A549 (cell line): ENCODE measurements at regions not wholly inside any gene's neighbourhood (a gene's known extent, or its start where the extent isn't known, plus 50 kb on each side); places are given as distances from the start of the nearest gene placed in this dataset.

Source experiments
- ATAC-seq, 2 experiments: fragments of 200-7000 bp in 1 of 2; fragments of >200 bp in 1 of 2; cut with Nextera tagmentation in 1 of 2; cut with Tn5 transposase in 1 of 2; 3 replicates each; pipeline versions ENCODE4 v1.8.0 to v1.9.1; 2018 to 2020; ENCODE audit warnings: mild to moderate bottlenecking in 1 of 2, moderate library complexity in 1 of 2
- CTCF ChIA-PET: fragments of 300-600 bp; sonication (Branson Sonifier 250); formaldehyde crosslinking; extraction: SDS; loops from one replicate; lab custom pipeline; 2021; ENCODE audit warnings: antibody characterized with exemption, inconsistent platforms; lab: Yijun Ruan, JAX
- POLR2A ChIA-PET: fragments of 350-600 bp; formaldehyde crosslinking; extraction: SDS; loops from one replicate; lab custom pipeline; 2021; ENCODE audit warnings: antibody characterized with exemption, inconsistent platforms; lab: Yijun Ruan, JAX
- DNase-seq, 2 experiments: peaks; one replicate each; pipeline versions ENCODE4 v3.0.0 to v3.0.0-alpha.2; 2011 to 2016; ENCODE audit warnings: low read depth in 1 of 2, low spot score in 1 of 2
- FAIRE-seq: peaks from 2 replicates; lab custom pipeline; 2011; peaks lifted over from hg19 to GRCh38; lab: Jason Lieb, UNC
- H3K27ac ChIP-seq, 2 experiments: fragments of >200 bp; sonication (Bioruptor Twin); formaldehyde crosslinking; 3 replicates each; pipeline ENCODE4 v1.5.1; 2016 to 2017
- H3K4me1 ChIP-seq: fragments of >200 bp; sonication (Bioruptor Twin); formaldehyde crosslinking; 3 replicates; pipeline ENCODE4 v1.6.1; 2016
- H3K4me2 ChIP-seq: fragments of >200 bp; sonication (Bioruptor Twin); formaldehyde crosslinking; 3 replicates; pipeline ENCODE4 v1.6.1; 2016
- H3K4me3 ChIP-seq: fragments of >200 bp; sonication (Bioruptor Twin); formaldehyde crosslinking; 3 replicates; pipeline ENCODE4 v1.5.1; 2016
- H3K9me3 ChIP-seq: fragments of >200 bp; sonication (Bioruptor Twin); formaldehyde crosslinking; 3 replicates; pipeline ENCODE4 v1.6.1; 2016
- BHLHE40 ChIP-seq: IDR thresholded peaks from 2 replicates; pipeline ENCODE4 v1.6.1; 2012; ENCODE audit warnings: low read depth, low read length, inconsistent platforms
- CBX2 ChIP-seq: fragments of 200-600 bp; sonication (generic); IDR thresholded peaks from 2 replicates; pipeline ENCODE4 v1.6.1; 2016; ENCODE audit warnings: low read depth, mild to moderate bottlenecking, borderline replicate concordance
- CBX8 ChIP-seq: fragments of 200-600 bp; sonication (generic); IDR thresholded peaks from 2 replicates; pipeline ENCODE4 v1.6.1; 2016
- CHD2 ChIP-seq: fragments of 150-350 bp; IDR thresholded peaks from 2 replicates; pipeline ENCODE4 v1.6.1; 2014; ENCODE audit warnings: low read length; ENCODE audit not compliant: partially characterized antibody
- CHD4 ChIP-seq: fragments of 200-600 bp; sonication (generic); IDR thresholded peaks from 2 replicates; pipeline ENCODE4 v1.6.1; 2016; ENCODE audit warnings: antibody characterized with exemption, mild to moderate bottlenecking, borderline replicate concordance
- EHMT2 ChIP-seq: fragments of 200-600 bp; sonication (generic); IDR thresholded peaks from 2 replicates; pipeline ENCODE4 v1.6.1; 2016; ENCODE audit warnings: antibody characterized with exemption, low read depth, mild to moderate bottlenecking, moderate library complexity
- FOXS1 ChIP-seq: fragments of 250-450 bp; sonication (Bioruptor Pico); IDR thresholded peaks from 2 replicates; pipeline ENCODE4 v1.5.0; 2020; ENCODE audit warnings: mild to moderate bottlenecking, moderate library complexity
- GATA3 ChIP-seq: IDR thresholded peaks from 2 replicates; pipeline ENCODE4 v1.6.1; 2012; ENCODE audit warnings: borderline replicate concordance
- HEYL ChIP-seq: fragments of 250-450 bp; sonication (Bioruptor Pico); IDR thresholded peaks from 2 replicates; pipeline ENCODE4 v1.8.0; 2021; ENCODE audit warnings: mild to moderate bottlenecking, moderate library complexity
- HOXA7 ChIP-seq: fragments of 250-450 bp; sonication (Bioruptor Pico); IDR thresholded peaks from 2 replicates; pipeline ENCODE4 v1.5.0; 2020; ENCODE audit warnings: mild to moderate bottlenecking, moderate library complexity
- HOXB13 ChIP-seq: fragments of 250-450 bp; sonication (Bioruptor Pico); IDR thresholded peaks from 2 replicates; pipeline ENCODE4 v1.5.0; 2020; ENCODE audit warnings: low read depth, mild to moderate bottlenecking, moderate library complexity
- KDM1A ChIP-seq: fragments of 200-600 bp; sonication (generic); IDR thresholded peaks from 2 replicates; pipeline ENCODE4 v1.6.1; 2016; ENCODE audit warnings: low read depth, mild to moderate bottlenecking
- KDM5A ChIP-seq: fragments of 200-600 bp; sonication (generic); IDR thresholded peaks from 2 replicates; pipeline ENCODE4 v1.6.1; 2016; ENCODE audit warnings: antibody characterized with exemption, mild to moderate bottlenecking
- NPAS2 ChIP-seq: fragments of 250-450 bp; sonication (Bioruptor Pico); IDR thresholded peaks from 2 replicates; pipeline ENCODE4 v1.8.0; 2022; ENCODE audit warnings: mild to moderate bottlenecking, moderate library complexity, borderline replicate concordance
- NR3C1 ChIP-seq: fragments of >200 bp; sonication (Bioruptor Twin); formaldehyde crosslinking; IDR thresholded peaks from 3 replicates; pipeline ENCODE4 v1.6.1; 2017
- POLR2AphosphoS2 ChIP-seq: conservative IDR thresholded peaks from 2 replicates; pipeline ENCODE4 v1.6.1; 2012; ENCODE audit warnings: low read length, improper control_type of control experiment, inconsistent platforms
- RAD21 ChIP-seq, 2 experiments: fragments of >200 bp in 1 of 2; sonication (Bioruptor Twin) in 1 of 2; formaldehyde crosslinking in 1 of 2; IDR thresholded peaks in 1 of 2; conservative IDR thresholded peaks in 1 of 2; 2 replicates in 1 of 2; 3 replicates in 1 of 2; pipeline ENCODE4 v1.6.1; 2012 to 2018; ENCODE audit warnings: inconsistent platforms in 1 of 2
- RARB ChIP-seq: fragments of 250-450 bp; sonication (Bioruptor Pico); IDR thresholded peaks from 2 replicates; pipeline ENCODE4 v1.8.0; 2021; ENCODE audit warnings: mild to moderate bottlenecking, moderate library complexity
- RFX5 ChIP-seq: fragments of 450-650 bp; IDR thresholded peaks from 2 replicates; pipeline ENCODE4 v1.7.1; 2014; ENCODE audit warnings: antibody characterized with exemption, mild to moderate bottlenecking, moderate library complexity
- RNF2 ChIP-seq: fragments of 200-600 bp; sonication (generic); IDR thresholded peaks from 2 replicates; pipeline ENCODE4 v1.6.1; 2016; ENCODE audit warnings: low read depth, mild to moderate bottlenecking, antibody characterized with exemption, moderate library complexity, borderline replicate concordance
- SREBF2 ChIP-seq: fragments of 450-650 bp; IDR thresholded peaks from 2 replicates; pipeline ENCODE4 v1.6.1; 2014; ENCODE audit warnings: mild to moderate bottlenecking, moderate library complexity
- ZC3H11A ChIP-seq: fragments of 450-650 bp; IDR thresholded peaks from 2 replicates; pipeline ENCODE4 v1.6.1; 2014; ENCODE audit warnings: antibody characterized with exemption, mild to moderate bottlenecking
- ZSCAN20 ChIP-seq: fragments of 250-450 bp; sonication (Bioruptor Pico); IDR thresholded peaks from 2 replicates; pipeline ENCODE4 v1.8.0; 2022; ENCODE audit warnings: mild to moderate bottlenecking, moderate library complexity
- WGBS: methylation state at CpG from one replicate; pipeline ENCODE4 v1.1.6; 2017; ENCODE audit errors: missing lambda C conversion rate; 5-methylcytosine and 5-hydroxymethylcytosine counted together
- TF ChIP-seq, protein P1 (sequence below): fragments of >200 bp; sonication (Bioruptor Twin); formaldehyde crosslinking; IDR thresholded peaks from 3 replicates; pipeline ENCODE4 v1.6.1; 2016
- TF ChIP-seq, protein P2 (sequence below): fragments of >200 bp; sonication (Bioruptor Twin); formaldehyde crosslinking; IDR thresholded peaks from 3 replicates; pipeline ENCODE4 v1.5.1; 2016
- TF ChIP-seq, protein P3 (sequence below): IDR thresholded peaks from 2 replicates; pipeline ENCODE4 v1.6.1; 2012; ENCODE audit warnings: low read depth, borderline replicate concordance
- TF ChIP-seq, protein P4 (sequence below): fragments of >200 bp; sonication (Bioruptor Twin); formaldehyde crosslinking; IDR thresholded peaks from 2 replicates; pipeline ENCODE4 v1.6.1; 2016
- TF ChIP-seq, protein P5 (sequence below): IDR thresholded peaks from 2 replicates; pipeline ENCODE4 v1.6.1; 2012

DNA sequence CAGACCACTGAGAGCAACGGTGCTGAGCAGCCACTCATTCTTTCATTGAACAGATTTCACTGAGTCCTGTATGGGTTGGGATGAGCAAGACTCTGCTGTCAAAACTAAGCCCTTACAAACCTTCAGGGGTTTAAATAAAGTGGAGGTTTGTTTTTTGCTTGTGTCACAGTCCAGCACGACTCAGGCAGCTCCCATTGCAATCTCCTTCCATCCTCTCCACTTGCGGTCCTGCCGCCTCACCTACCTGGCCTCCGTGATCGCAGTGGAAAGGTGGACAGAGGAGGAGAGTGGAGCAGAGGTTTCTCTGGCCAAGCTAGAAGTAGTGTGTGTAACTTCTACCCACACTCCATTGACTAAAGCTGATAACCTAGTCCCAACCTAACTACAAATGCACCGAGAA, 332.2 kb downstream of the ZNF516 start:
- CTCF ChIA-PET: no interaction called here
- H3K4me1 ChIP-seq: no peaks in the 10 kb centered on the region
- FAIRE-seq (no peak), ATAC-seq (no peak), DNase-seq (no peak)
- no peak overlapping the region for H3K27ac ChIP-seq
- WGBS: 47% methylated on average over 7 of the region's 7 CpGs
- H3K9me3 ChIP-seq: no peaks in the 10 kb centered on the region
- TF ChIP-seq EHMT2: no peak
- TF ChIP-seq CBX8: no peak
- no peak for TF ChIP-seq POLR2AphosphoS2
- TF ChIP-seq RNF2: no peak
- no peak for TF ChIP-seq CBX2
- no peak for TF ChIP-seq KDM1A
- no peak for TF ChIP-seq BHLHE40
- TF ChIP-seq, protein P1, sequence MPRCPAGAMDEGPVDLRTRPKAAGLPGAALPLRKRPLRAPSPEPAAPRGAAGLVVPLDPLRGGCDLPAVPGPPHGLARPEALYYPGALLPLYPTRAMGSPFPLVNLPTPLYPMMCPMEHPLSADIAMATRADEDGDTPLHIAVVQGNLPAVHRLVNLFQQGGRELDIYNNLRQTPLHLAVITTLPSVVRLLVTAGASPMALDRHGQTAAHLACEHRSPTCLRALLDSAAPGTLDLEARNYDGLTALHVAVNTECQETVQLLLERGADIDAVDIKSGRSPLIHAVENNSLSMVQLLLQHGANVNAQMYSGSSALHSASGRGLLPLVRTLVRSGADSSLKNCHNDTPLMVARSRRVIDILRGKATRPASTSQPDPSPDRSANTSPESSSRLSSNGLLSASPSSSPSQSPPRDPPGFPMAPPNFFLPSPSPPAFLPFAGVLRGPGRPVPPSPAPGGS: no peak
- TF ChIP-seq CHD4: no peak
- TF ChIP-seq, protein P2, sequence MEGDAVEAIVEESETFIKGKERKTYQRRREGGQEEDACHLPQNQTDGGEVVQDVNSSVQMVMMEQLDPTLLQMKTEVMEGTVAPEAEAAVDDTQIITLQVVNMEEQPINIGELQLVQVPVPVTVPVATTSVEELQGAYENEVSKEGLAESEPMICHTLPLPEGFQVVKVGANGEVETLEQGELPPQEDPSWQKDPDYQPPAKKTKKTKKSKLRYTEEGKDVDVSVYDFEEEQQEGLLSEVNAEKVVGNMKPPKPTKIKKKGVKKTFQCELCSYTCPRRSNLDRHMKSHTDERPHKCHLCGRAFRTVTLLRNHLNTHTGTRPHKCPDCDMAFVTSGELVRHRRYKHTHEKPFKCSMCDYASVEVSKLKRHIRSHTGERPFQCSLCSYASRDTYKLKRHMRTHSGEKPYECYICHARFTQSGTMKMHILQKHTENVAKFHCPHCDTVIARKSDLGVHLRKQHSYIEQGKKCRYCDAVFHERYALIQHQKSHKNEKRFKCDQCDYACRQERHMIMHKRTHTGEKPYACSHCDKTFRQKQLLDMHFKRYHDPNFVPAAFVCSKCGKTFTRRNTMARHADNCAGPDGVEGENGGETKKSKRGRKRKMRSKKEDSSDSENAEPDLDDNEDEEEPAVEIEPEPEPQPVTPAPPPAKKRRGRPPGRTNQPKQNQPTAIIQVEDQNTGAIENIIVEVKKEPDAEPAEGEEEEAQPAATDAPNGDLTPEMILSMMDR: no peak
- TF ChIP-seq FOXS1 (CRISPR knock-in tag): no peak
- TF ChIP-seq, protein P3, sequence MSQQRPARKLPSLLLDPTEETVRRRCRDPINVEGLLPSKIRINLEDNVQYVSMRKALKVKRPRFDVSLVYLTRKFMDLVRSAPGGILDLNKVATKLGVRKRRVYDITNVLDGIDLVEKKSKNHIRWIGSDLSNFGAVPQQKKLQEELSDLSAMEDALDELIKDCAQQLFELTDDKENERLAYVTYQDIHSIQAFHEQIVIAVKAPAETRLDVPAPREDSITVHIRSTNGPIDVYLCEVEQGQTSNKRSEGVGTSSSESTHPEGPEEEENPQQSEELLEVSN: no peak
- no peak for TF ChIP-seq HOXB13 (CRISPR knock-in tag)
- POLR2A ChIA-PET: no interaction called here
- H3K4me3 ChIP-seq: no peak overlapping the region
- no peak overlapping the region for H3K4me2 ChIP-seq

DNA sequence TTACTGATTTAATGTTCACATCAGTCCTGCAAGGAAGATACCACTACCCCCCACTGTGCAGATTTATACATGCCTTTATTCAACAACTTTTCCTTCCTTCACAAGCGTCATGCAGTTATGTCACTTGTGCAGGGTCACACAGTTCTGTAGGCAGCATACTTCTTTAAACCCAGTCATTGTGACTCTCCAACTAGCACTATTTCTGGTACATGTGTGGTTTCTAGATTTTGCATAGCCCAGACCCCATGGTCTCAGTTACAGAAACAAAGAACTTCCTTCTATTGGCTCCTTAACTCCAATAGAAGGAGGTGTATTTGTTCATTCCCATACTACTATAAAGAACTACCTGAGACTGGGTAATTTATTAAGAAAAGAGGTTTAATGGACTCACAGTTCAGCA, 333.1 kb downstream of the ZNF516 start:
- DNase-seq (no peak), FAIRE-seq (no peak), ATAC-seq (no peak)
- 33% methylated on average over 1 of the region's 1 CpG for WGBS
- Histone ChIP-seq H3K9me3 (no peaks in the 10 kb centered on the region), H3K27ac (no peak overlapping the region), H3K4me3 (no peak overlapping the region), H3K4me1 (no peaks in the 10 kb centered on the region), H3K4me2 (no peak overlapping the region)
- ChIA-PET POLR2A (no interaction called here), CTCF (no interaction called here)
- TF ChIP-seq GATA3 (no peak), ZC3H11A (no peak), KDM5A (no peak), HOXA7 (no peak), HOXB13 (CRISPR knock-in tag) (no peak), CHD2 (no peak), NR3C1 (no peak)

DNA sequence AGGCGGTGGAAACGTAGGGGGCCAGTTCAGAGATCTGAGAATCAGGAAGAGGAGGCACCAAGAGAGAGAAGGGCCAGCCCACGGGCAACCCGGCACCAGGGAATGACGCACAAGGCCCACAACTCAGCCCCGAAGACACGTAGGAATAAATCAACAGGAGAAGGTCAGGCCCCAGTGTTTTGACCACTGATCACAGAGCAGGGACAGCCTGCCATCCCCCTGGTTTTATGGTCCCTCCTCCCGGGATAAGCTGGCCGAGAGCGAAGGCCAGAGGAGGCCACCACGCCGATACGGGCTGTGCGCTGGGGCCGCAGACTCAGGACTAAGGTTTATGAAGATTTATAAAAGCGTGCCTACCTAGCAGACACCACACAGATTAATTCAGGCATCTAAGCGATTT, 341.4 kb downstream of the ZNF516 start:
- no peak overlapping the region for H3K27ac ChIP-seq
- 48% methylated on average over 16 of the region's 17 CpGs for WGBS
- no peak for FAIRE-seq
- ChIA-PET POLR2A (no interaction called here), CTCF (no interaction called here)
- H3K4me1 ChIP-seq: no peaks in the 10 kb centered on the region
- no peak overlapping the region for H3K4me3 ChIP-seq
- ATAC-seq: no peak
- TF ChIP-seq SREBF2: no peak
- no peak for TF ChIP-seq ZSCAN20
- TF ChIP-seq RFX5: no peak
- TF ChIP-seq, protein P4, sequence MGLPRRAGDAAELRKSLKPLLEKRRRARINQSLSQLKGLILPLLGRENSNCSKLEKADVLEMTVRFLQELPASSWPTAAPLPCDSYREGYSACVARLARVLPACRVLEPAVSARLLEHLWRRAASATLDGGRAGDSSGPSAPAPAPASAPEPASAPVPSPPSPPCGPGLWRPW: no peak
- no peak for TF ChIP-seq RARB (CRISPR knock-in tag)
- TF ChIP-seq RAD21 (conservative IDR thresholded peaks at IDR 0.05 in 1 of 2, IDR thresholded peaks at IDR 0.05 in 1 of 2): no peak
- TF ChIP-seq FOXS1 (CRISPR knock-in tag): no peak
- no peak for TF ChIP-seq HEYL
- no peak for TF ChIP-seq NPAS2 (CRISPR knock-in tag)
- TF ChIP-seq, protein P5, sequence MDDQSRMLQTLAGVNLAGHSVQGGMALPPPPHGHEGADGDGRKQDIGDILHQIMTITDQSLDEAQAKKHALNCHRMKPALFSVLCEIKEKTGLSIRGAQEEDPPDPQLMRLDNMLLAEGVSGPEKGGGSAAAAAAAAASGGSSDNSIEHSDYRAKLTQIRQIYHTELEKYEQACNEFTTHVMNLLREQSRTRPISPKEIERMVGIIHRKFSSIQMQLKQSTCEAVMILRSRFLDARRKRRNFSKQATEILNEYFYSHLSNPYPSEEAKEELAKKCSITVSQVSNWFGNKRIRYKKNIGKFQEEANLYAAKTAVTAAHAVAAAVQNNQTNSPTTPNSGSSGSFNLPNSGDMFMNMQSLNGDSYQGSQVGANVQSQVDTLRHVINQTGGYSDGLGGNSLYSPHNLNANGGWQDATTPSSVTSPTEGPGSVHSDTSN: no peak
- TF ChIP-seq, protein P3: no peak
- no peak for TF ChIP-seq CBX2
- no peak overlapping the region for H3K4me2 ChIP-seq
- H3K9me3 ChIP-seq: no peaks in the 10 kb centered on the region
- no peak for DNase-seq
